ENCODE measurements at regions not wholly inside any gene's neighbourhood (a gene's known extent, or its start where the extent isn't known, plus 50 kb on each side); places are given as distances from the start of the nearest gene placed in this dataset.

DNA sequence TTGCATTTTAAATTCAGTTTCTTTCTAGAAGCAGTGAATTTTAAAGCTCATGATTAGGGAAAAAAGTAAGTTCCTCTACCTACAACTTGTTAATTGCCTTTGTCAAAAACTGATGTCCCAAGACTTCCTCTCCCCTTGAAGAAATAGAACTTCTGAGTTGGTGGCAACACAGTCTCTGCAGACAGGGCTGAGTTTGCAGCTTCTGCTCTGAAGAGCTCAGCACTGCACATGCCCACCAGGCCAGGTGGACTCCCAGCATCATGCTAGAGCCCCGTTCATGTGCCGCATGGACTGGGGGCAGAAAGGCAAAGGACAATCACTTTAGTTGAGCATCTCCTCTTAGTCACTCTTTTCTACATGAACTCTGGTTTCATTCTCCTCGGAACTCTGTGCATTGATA is 620.1 kb downstream of the VRK1 start:
- TF ChIP-seq YY1 (IDR thresholded peaks at IDR 0.05; ENCODE audit: insufficient read depth, insufficient read length) (no peak), ZNF274 (IDR thresholded peaks at IDR 0.05; ENCODE audit: low read depth, low read length) (no peak)
